ENCODE measurements at regions not wholly inside any gene's neighbourhood (a gene's known extent, or its start where the extent isn't known, plus 50 kb on each side); places are given as distances from the start of the nearest gene placed in this dataset.

- Mint-ChIP-seq H3K27me3 (ENCODE audit: low read depth) (no peaks in the 10 kb centered on the region), H3K4me1 (peaks cover 14% of the 10 kb centered on the region), H3K4me3 (no peak overlapping the region), H3K36me3 (no peaks in the 10 kb centered on the region), H3K9me3 (no peaks in the 10 kb centered on the region), H3K27ac (no peak overlapping the region)
- TF ChIP-seq CTCF (IDR thresholded peaks at IDR 0.05; ENCODE audit: unreplicated experiment): no peak
- DNase-seq (ENCODE audit: low spot score in 2 of 2, unreplicated experiment in 2 of 2): no peak
Observed at GRCh38 chr7:53311205-53311604, 275.8 kb downstream of the POM121L12 start.

GRCh38 chr7:53315981-53316380 is 280.5 kb downstream of the POM121L12 start:
- Mint-ChIP-seq H3K9me3 (no peaks in the 10 kb centered on the region), H3K36me3 (no peaks in the 10 kb centered on the region), H3K4me1 (peaks cover 26% of the 10 kb centered on the region), H3K27ac (peak overlapping the region; percentile 55), H3K27me3 (ENCODE audit: low read depth) (no peaks in the 10 kb centered on the region), H3K4me3 (no peak overlapping the region)
- peak; percentile 39 to 78 for DNase-seq (ENCODE audit: low spot score in 2 of 2, unreplicated experiment in 2 of 2)
- no peak for TF ChIP-seq CTCF (IDR thresholded peaks at IDR 0.05; ENCODE audit: unreplicated experiment)

GRCh38 chr7:53318566-53318965 is 283.1 kb downstream of the POM121L12 start:
- no peak for DNase-seq (ENCODE audit: low spot score in 2 of 2, unreplicated experiment in 2 of 2)
- TF ChIP-seq CTCF (IDR thresholded peaks at IDR 0.05; ENCODE audit: unreplicated experiment): no peak
- Mint-ChIP-seq H3K27ac (no peak overlapping the region), H3K27me3 (ENCODE audit: low read depth) (no peaks in the 10 kb centered on the region), H3K9me3 (peaks cover 3% of the 10 kb centered on the region), H3K4me1 (peaks cover 26% of the 10 kb centered on the region), H3K36me3 (no peaks in the 10 kb centered on the region), H3K4me3 (no peak overlapping the region)

GRCh38 chr7:53325061-53325460 is 289.6 kb downstream of the POM121L12 start:
- Mint-ChIP-seq H3K27me3 (ENCODE audit: low read depth) (no peaks in the 10 kb centered on the region), H3K4me3 (no peak overlapping the region), H3K9me3 (peaks cover 16% of the 10 kb centered on the region), H3K4me1 (no peaks in the 10 kb centered on the region), H3K36me3 (no peaks in the 10 kb centered on the region), H3K27ac (no peak overlapping the region)
- TF ChIP-seq CTCF (IDR thresholded peaks at IDR 0.05; ENCODE audit: unreplicated experiment): no peak
- DNase-seq (ENCODE audit: low spot score in 2 of 2, unreplicated experiment in 2 of 2): no peak

GRCh38 chr7:53326634-53327033 is 291.2 kb downstream of the POM121L12 start:
- no peak overlapping the region for H3K4me3 Mint-ChIP-seq
- TF ChIP-seq CTCF (IDR thresholded peaks at IDR 0.05; ENCODE audit: unreplicated experiment): no peak
- no peaks in the 10 kb centered on the region for H3K27me3 Mint-ChIP-seq (ENCODE audit: low read depth)
- H3K36me3 Mint-ChIP-seq: no peaks in the 10 kb centered on the region
- no peak overlapping the region for H3K27ac Mint-ChIP-seq
- no peaks in the 10 kb centered on the region for H3K4me1 Mint-ChIP-seq
- H3K9me3 Mint-ChIP-seq: peaks cover 16% of the 10 kb centered on the region
- no peak for DNase-seq (ENCODE audit: low spot score in 2 of 2, unreplicated experiment in 2 of 2)

- Mint-ChIP-seq H3K4me3 (no peak overlapping the region), H3K27ac (no peak overlapping the region), H3K27me3 (ENCODE audit: low read depth) (no peaks in the 10 kb centered on the region), H3K9me3 (peaks cover 26% of the 10 kb centered on the region), H3K4me1 (no peaks in the 10 kb centered on the region), H3K36me3 (peaks cover 4% of the 10 kb centered on the region)
- no peak for TF ChIP-seq CTCF (IDR thresholded peaks at IDR 0.05; ENCODE audit: unreplicated experiment)
- no peak for DNase-seq (ENCODE audit: low spot score in 2 of 2, unreplicated experiment in 2 of 2)
Observed at GRCh38 chr7:53336105-53336668, 300.8 kb downstream of the POM121L12 start.

All from mesothelial cell of epicardium (in vitro differentiated cells).